ENCODE measurements at regions not wholly inside any gene's neighbourhood (a gene's known extent, or its start where the extent isn't known, plus 50 kb on each side); places are given as distances from the start of the nearest gene placed in this dataset.

DNA sequence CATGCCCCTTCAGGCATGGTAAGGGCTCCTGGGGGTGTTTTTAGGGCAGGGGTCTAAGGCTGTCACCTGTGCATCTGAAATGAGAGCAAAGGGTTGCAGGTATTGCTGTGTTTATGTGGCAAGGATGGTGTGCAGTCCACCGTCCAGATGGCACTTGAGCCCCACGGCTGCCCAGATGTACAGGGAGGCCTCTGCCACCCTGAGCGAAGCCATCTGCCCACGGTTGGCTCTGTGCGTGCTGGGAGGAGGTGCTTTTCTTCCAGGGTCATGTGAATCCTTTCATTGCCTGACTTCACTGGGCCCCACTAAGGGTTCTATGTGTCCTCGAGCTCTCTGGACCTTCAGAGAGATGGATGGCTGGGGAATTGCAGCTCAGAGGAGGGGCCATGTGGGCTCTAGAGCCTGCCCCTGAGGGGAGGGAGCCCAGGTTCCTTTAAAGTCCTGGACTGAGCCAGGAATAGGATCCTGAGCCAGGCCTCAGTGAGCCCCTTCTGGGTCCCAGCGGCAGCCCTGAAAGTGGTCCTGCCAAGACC is 89.9 kb downstream of the CTTN start:
- TF ChIP-seq EZH2 (IDR thresholded peaks at IDR 0.05; ENCODE audit: low read depth) = no peak
- TF ChIP-seq, protein P1, sequence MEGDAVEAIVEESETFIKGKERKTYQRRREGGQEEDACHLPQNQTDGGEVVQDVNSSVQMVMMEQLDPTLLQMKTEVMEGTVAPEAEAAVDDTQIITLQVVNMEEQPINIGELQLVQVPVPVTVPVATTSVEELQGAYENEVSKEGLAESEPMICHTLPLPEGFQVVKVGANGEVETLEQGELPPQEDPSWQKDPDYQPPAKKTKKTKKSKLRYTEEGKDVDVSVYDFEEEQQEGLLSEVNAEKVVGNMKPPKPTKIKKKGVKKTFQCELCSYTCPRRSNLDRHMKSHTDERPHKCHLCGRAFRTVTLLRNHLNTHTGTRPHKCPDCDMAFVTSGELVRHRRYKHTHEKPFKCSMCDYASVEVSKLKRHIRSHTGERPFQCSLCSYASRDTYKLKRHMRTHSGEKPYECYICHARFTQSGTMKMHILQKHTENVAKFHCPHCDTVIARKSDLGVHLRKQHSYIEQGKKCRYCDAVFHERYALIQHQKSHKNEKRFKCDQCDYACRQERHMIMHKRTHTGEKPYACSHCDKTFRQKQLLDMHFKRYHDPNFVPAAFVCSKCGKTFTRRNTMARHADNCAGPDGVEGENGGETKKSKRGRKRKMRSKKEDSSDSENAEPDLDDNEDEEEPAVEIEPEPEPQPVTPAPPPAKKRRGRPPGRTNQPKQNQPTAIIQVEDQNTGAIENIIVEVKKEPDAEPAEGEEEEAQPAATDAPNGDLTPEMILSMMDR (conservative IDR thresholded peaks at IDR 0.05) = no peak
- Histone ChIP-seq H3K27me3 (ENCODE audit: insufficient read depth, low read depth) (no peaks in the 10 kb centered on the region), H3K4me1 (replicated peaks; ENCODE audit: insufficient read depth) (peaks cover 17% of the 10 kb centered on the region), H3K36me3 (ENCODE audit: low read depth) (no peaks in the 10 kb centered on the region), H3F3A (ENCODE audit: insufficient read depth, low read depth) (peaks cover 20% of the 10 kb centered on the region), H3K4me3 (no peak overlapping the region), H3K4me2 (no peak overlapping the region), H3K9me2 (ENCODE audit: insufficient read depth) (no peaks in the 10 kb centered on the region), H4K20me1 (ENCODE audit: insufficient read depth) (no peaks in the 10 kb centered on the region), H3K9me3 (ENCODE audit: insufficient read depth, low read depth) (peaks cover 6% of the 10 kb centered on the region; the same call in 1 of the 2 replicates), H3K79me2 (ENCODE audit: low read depth) (no peaks in the 10 kb centered on the region), H3K27ac (no peak overlapping the region), H2AFZ (no peak overlapping the region)
- ChIA-PET POLR2A (ENCODE audit: unreplicated experiment) (no interaction called here), CTCF (no interaction called here)
- BruUV-seq (replicated peaks) = no TSS peak
- no peak for DNase-seq
- intact Hi-C loops (cut with micrococcal nuclease; ENCODE audit: unreplicated experiment) = loop anchor here (10.0 kb wide), 1 partner anchor 167 kb away; no protein-coding TSS in a partner anchor

- no TSS peak for BruUV-seq (replicated peaks)
- no peaks in the 10 kb centered on the region for H3K36me3 ChIP-seq (ENCODE audit: low read depth)
- ChIA-PET POLR2A (ENCODE audit: unreplicated experiment) (no interaction called here), CTCF (no interaction called here)
- H3K9me2 ChIP-seq (ENCODE audit: insufficient read depth) = no peaks in the 10 kb centered on the region
- H3K9me3 ChIP-seq (ENCODE audit: insufficient read depth, low read depth) = peaks cover 6% of the 10 kb centered on the region; the same call in 1 of the 2 replicates
- H2AFZ ChIP-seq = no peak overlapping the region
- H3F3A ChIP-seq (ENCODE audit: insufficient read depth, low read depth) = peaks cover 10% of the 10 kb centered on the region
- H3K79me2 ChIP-seq (ENCODE audit: low read depth) = no peaks in the 10 kb centered on the region
- no peak for DNase-seq
- H3K27ac ChIP-seq = no peak overlapping the region
- H3K4me2 ChIP-seq = no peak overlapping the region
- intact Hi-C loops (cut with micrococcal nuclease; ENCODE audit: unreplicated experiment) = loop anchor here (10.0 kb wide), 1 partner anchor 166 kb away; no protein-coding TSS in a partner anchor
- peaks cover 6% of the 10 kb centered on the region for H3K4me1 ChIP-seq (replicated peaks; ENCODE audit: insufficient read depth)
- no peaks in the 10 kb centered on the region for H4K20me1 ChIP-seq (ENCODE audit: insufficient read depth)
- no peak overlapping the region for H3K4me3 ChIP-seq
- no peaks in the 10 kb centered on the region for H3K27me3 ChIP-seq (ENCODE audit: insufficient read depth, low read depth)
- TF ChIP-seq, protein P1 (conservative IDR thresholded peaks at IDR 0.05) = no peak
- TF ChIP-seq EZH2 (IDR thresholded peaks at IDR 0.05; ENCODE audit: low read depth) = no peak
Measured at GRCh38 chr11:70489276-70489675, 90.9 kb downstream of the CTTN start.

DNA sequence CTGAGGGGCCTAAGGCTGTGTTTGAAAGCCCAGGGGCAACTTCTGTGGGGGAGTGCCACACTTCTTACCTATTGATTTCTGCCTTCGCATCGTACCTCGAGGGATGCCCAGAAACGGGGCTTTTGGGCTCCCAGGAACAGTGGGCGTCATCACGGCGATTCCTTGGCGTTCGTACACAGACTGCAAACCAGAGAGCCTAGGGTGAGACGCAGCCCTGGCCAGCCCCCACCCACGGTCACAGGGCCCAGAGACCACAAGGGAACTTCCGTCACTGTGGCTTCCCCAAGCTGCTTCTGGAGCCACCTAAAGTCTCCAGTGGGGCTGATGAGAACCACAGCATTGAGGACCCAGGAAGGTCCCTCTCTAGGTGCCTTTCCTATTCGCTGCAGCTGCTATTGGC is 91.9 kb downstream of the CTTN start:
- H3K9me3 ChIP-seq (ENCODE audit: insufficient read depth, low read depth) = peaks cover 6% of the 10 kb centered on the region; the same call in 1 of the 2 replicates
- intact Hi-C loops (cut with micrococcal nuclease; ENCODE audit: unreplicated experiment) = no loop called here
- BruUV-seq (replicated peaks) = no TSS peak

More for the DNA sequence above, 91.9 kb downstream of the CTTN start:
- Histone ChIP-seq H4K20me1 (ENCODE audit: insufficient read depth) (no peaks in the 10 kb centered on the region), H3K4me1 (replicated peaks; ENCODE audit: insufficient read depth) (no peaks in the 10 kb centered on the region), H3K9me2 (ENCODE audit: insufficient read depth) (no peaks in the 10 kb centered on the region), H3K27me3 (ENCODE audit: insufficient read depth, low read depth) (no peaks in the 10 kb centered on the region), H3K27ac (no peak overlapping the region), H3K79me2 (ENCODE audit: low read depth) (no peaks in the 10 kb centered on the region), H3K4me3 (no peak overlapping the region), H3K36me3 (ENCODE audit: low read depth) (no peaks in the 10 kb centered on the region), H2AFZ (no peak overlapping the region), H3F3A (ENCODE audit: insufficient read depth, low read depth) (peaks cover under 1% of the 10 kb centered on the region; the same call in 1 of the 2 replicates), H3K4me2 (no peak overlapping the region)
- DNase-seq = no peak
- CTCF ChIA-PET = no interaction called here
- POLR2A ChIA-PET (ENCODE audit: unreplicated experiment) = no interaction called here
- no peak for TF ChIP-seq EZH2 (IDR thresholded peaks at IDR 0.05; ENCODE audit: low read depth)
- TF ChIP-seq, protein P1 (conservative IDR thresholded peaks at IDR 0.05) = no peak
